Testis (tissue), 2 donors: ENCODE measurements at regions not wholly inside any gene's neighbourhood (a gene's known extent, or its start where the extent isn't known, plus 50 kb on each side); places are given as distances from the start of the nearest gene placed in this dataset.

ENCODE experiments used
- DNase-seq: peaks from one replicate; pipeline ENCODE4 v3.0.0-alpha.2; 2019
- H3K27ac ChIP-seq, 2 donors: fragments of 200-600 bp; sonication (generic); one replicate each; pipeline ENCODE4 v1.5.1; 2019
- H3K27me3 ChIP-seq: fragments of 200-600 bp; sonication (generic); one replicate; pipeline ENCODE4 v1.5.1; 2019
- H3K36me3 ChIP-seq: fragments of 200-600 bp; sonication (generic); one replicate; pipeline ENCODE4 v1.5.1; 2017; ENCODE audit warnings: low read depth; ENCODE audit errors: missing control alignments
- H3K4me1 ChIP-seq: fragments of 200-600 bp; sonication (generic); one replicate; pipeline ENCODE4 v1.5.1; 2019
- H3K4me3 ChIP-seq, 2 donors: fragments of 200-600 bp; sonication (generic); one replicate each; pipeline ENCODE4 v1.5.1; 2017 to 2019
- H3K9me3 ChIP-seq: fragments of 200-600 bp; sonication (generic); one replicate; pipeline ENCODE4 v1.5.1; 2017
- POLR2A ChIP-seq: fragments of 450-650 bp; IDR thresholded peaks from one replicate; pipeline ENCODE4 v1.6.1; 2017; ENCODE audit warnings: antibody characterized with exemption, mild to moderate bottlenecking, moderate library complexity
- WGBS, 2 donors: methylation state at CpG; one replicate each; pipeline ENCODE4 v1.1.5; 2018; 5-methylcytosine and 5-hydroxymethylcytosine counted together
- intact Hi-C: fragments of 100-400 bp; cut with DNase I; formaldehyde crosslinking; loops from one replicate; pipeline ENCODE4 v1.15.1; 2023; ENCODE audit warnings: low total_unique reads
- TF ChIP-seq, protein P1 (sequence below), 3 experiments: fragments of 450-650 bp in 2 of 3; fragments of 200-600 bp in 1 of 3; sonication (generic) in 1 of 3; IDR thresholded peaks; one replicate each; pipeline ENCODE4 v1.5.1; 2016 to 2019; ENCODE audit warnings: antibody characterized with exemption in 3 of 3, mild to moderate bottlenecking in 2 of 3, moderate library complexity in 1 of 3

DNA sequence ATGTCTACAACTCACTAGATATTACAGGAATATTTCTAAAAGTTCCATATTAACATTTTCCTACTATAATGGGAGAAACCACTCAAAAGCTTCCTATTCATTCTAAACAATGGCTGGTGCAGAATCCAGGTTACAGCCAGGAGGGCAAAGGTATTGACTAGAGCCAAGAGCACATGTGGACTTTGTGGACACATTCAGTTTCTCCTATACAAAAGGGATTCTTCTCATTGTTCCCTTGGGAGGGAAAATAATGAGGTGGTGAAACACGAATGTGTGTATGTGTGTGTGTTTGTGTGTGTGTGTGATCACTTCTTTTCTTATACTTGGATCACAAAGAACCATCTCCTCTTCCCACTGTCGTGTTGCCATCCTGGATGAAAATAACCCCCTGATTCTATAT lies 1000.0 kb downstream of the ADGRL2 start:
- intact Hi-C loops, result no loop called here
- Histone ChIP-seq H3K4me3 (no peak overlapping the region), H3K4me1 (no peaks in the 10 kb centered on the region), H3K9me3 (no peaks in the 10 kb centered on the region), H3K36me3 (no peaks in the 10 kb centered on the region), H3K27ac (no peak overlapping the region), H3K27me3 (no peaks in the 10 kb centered on the region)
- DNase-seq, result no peak
- no peak for TF ChIP-seq POLR2A
- TF ChIP-seq, protein P1, sequence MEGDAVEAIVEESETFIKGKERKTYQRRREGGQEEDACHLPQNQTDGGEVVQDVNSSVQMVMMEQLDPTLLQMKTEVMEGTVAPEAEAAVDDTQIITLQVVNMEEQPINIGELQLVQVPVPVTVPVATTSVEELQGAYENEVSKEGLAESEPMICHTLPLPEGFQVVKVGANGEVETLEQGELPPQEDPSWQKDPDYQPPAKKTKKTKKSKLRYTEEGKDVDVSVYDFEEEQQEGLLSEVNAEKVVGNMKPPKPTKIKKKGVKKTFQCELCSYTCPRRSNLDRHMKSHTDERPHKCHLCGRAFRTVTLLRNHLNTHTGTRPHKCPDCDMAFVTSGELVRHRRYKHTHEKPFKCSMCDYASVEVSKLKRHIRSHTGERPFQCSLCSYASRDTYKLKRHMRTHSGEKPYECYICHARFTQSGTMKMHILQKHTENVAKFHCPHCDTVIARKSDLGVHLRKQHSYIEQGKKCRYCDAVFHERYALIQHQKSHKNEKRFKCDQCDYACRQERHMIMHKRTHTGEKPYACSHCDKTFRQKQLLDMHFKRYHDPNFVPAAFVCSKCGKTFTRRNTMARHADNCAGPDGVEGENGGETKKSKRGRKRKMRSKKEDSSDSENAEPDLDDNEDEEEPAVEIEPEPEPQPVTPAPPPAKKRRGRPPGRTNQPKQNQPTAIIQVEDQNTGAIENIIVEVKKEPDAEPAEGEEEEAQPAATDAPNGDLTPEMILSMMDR (IDR thresholded peaks at IDR 0.05), result no peak
- WGBS, 2 donors, result 87 to 93% methylated on average over 2 of the region's 2 CpGs

- WGBS, 2 donors, result 0 to 100% methylated on average over 1 of the region's 1 CpG
- DNase-seq, result no peak
- Histone ChIP-seq H3K9me3 (no peaks in the 10 kb centered on the region), H3K27me3 (no peaks in the 10 kb centered on the region), H3K4me3 (no peak overlapping the region), H3K4me1 (no peaks in the 10 kb centered on the region), H3K36me3 (no peaks in the 10 kb centered on the region), H3K27ac (no peak overlapping the region)
- intact Hi-C loops, result no loop called here
- TF ChIP-seq, protein P1 (IDR thresholded peaks at IDR 0.05), result no peak
- TF ChIP-seq POLR2A, result no peak
Observed at GRCh38 chr1:82799261-82799660, 998.5 kb downstream of the ADGRL2 start.

GRCh38 chr1:82795508-82796149 lies 994.9 kb downstream of the ADGRL2 start:
- 91 to 97% methylated on average over 3 of the region's 3 CpGs for WGBS, 2 donors
- no peak for DNase-seq
- Histone ChIP-seq H3K27ac (no peak overlapping the region), H3K27me3 (no peaks in the 10 kb centered on the region), H3K9me3 (no peaks in the 10 kb centered on the region), H3K36me3 (no peaks in the 10 kb centered on the region), H3K4me3 (no peak overlapping the region), H3K4me1 (no peaks in the 10 kb centered on the region)
- intact Hi-C loops, result no loop called here
- TF ChIP-seq POLR2A, result no peak
- TF ChIP-seq, protein P1 (IDR thresholded peaks at IDR 0.05), result no peak

DNA sequence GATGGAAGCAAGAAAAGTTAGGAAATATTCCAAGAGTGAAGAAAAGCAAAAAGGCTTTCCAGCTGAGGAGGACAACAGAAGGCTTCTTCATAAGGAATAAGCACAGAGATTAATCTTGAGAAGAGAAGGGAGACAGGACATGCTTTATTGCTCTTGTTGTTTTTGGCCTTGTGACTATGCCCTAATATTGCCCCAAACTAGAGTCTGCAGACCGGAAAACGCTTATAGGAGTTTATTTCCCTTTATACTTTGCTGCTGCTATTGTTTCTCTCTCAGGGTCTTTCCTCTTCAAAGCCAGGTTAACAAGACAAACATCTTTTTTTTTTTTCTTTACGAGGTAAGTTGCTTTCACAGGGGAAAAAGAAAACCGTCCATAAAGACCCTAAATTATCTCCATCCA lies 991.4 kb downstream of the ADGRL2 start:
- H3K27ac ChIP-seq, result no peak overlapping the region
- intact Hi-C loops, result no loop called here
- 73 to 88% methylated on average over 4 of the region's 4 CpGs for WGBS, 2 donors
- no peaks in the 10 kb centered on the region for H3K27me3 ChIP-seq
- H3K4me3 ChIP-seq, result no peak overlapping the region
- H3K36me3 ChIP-seq, result no peaks in the 10 kb centered on the region
- H3K4me1 ChIP-seq, result no peaks in the 10 kb centered on the region
- TF ChIP-seq, protein P1 (IDR thresholded peaks at IDR 0.05), result no peak
- no peak for TF ChIP-seq POLR2A
- H3K9me3 ChIP-seq, result no peaks in the 10 kb centered on the region
- no peak for DNase-seq

GRCh38 chr1:82790556-82790955 lies 989.8 kb downstream of the ADGRL2 start:
- WGBS, 2 donors, result 56 to 75% methylated on average over 1 of the region's 1 CpG
- H3K36me3 ChIP-seq, result no peaks in the 10 kb centered on the region

More at GRCh38 chr1:82790556-82790955, 989.8 kb downstream of the ADGRL2 start:
- Histone ChIP-seq H3K27me3 (no peaks in the 10 kb centered on the region), H3K4me1 (no peaks in the 10 kb centered on the region), H3K4me3 (no peak overlapping the region), H3K27ac (no peak overlapping the region), H3K9me3 (no peaks in the 10 kb centered on the region)
- intact Hi-C loops, result no loop called here
- DNase-seq, result no peak
- TF ChIP-seq POLR2A, result no peak
- TF ChIP-seq, protein P1 (IDR thresholded peaks at IDR 0.05), result no peak
